Right renal cortex interstitium (tissue), 3 donors: ENCODE measurements at regions not wholly inside any gene's neighbourhood (a gene's known extent, or its start where the extent isn't known, plus 50 kb on each side); places are given as distances from the start of the nearest gene placed in this dataset.
"Not testable (repeated sequence)": the region's sequence is repeated elsewhere in the genome, so short reads cannot be mapped to it uniquely, and the experiment has no call there.

Experiments used
- DNase-seq, 3 donors: peaks; one replicate each; pipeline ENCODE4 v3.0.0-alpha.2; 2013; ENCODE audit warnings: low read depth in 3 of 3, low spot score in 2 of 3

- no peak for DNase-seq
These were observed 518.7 kb upstream of the TBL1XR1 start for GRCh38 chr3:177715980-177716379.

GRCh38 chr3:177720927-177721326, 523.6 kb upstream of the TBL1XR1 start:
- DNase-seq, result not testable (repeated sequence)

GRCh38 chr3:177721864-177722785, 524.8 kb upstream of the TBL1XR1 start:
- no peak for DNase-seq

- DNase-seq, result no peak
These were observed 526.8 kb upstream of the TBL1XR1 start for GRCh38 chr3:177724020-177724638.

GRCh38 chr3:177725165-177725564, 527.9 kb upstream of the TBL1XR1 start:
- no peak for DNase-seq

GRCh38 chr3:177726807-177727206, 529.5 kb upstream of the TBL1XR1 start:
- no peak for DNase-seq

GRCh38 chr3:177729956-177730681, 532.8 kb upstream of the TBL1XR1 start:
- no peak for DNase-seq

- DNase-seq, result no peak
These were observed 533.5 kb upstream of the TBL1XR1 start for GRCh38 chr3:177730814-177731213.

- DNase-seq, result no peak
These were observed 534.5 kb upstream of the TBL1XR1 start for GRCh38 chr3:177731644-177732268.

- no peak for DNase-seq
These were observed 536.0 kb upstream of the TBL1XR1 start for GRCh38 chr3:177733233-177733632.

GRCh38 chr3:177733936-177734335, 536.7 kb upstream of the TBL1XR1 start:
- no peak for DNase-seq

- no peak for DNase-seq
These were observed 538.1 kb upstream of the TBL1XR1 start for GRCh38 chr3:177735431-177735830.

- DNase-seq, result no peak
These were observed 542.2 kb upstream of the TBL1XR1 start for GRCh38 chr3:177739461-177739860.

GRCh38 chr3:177740254-177740653, 543.0 kb upstream of the TBL1XR1 start:
- no peak for DNase-seq

- DNase-seq, result no peak
These were observed 545.0 kb upstream of the TBL1XR1 start for GRCh38 chr3:177742273-177742672.

- no peak for DNase-seq
These were observed 546.0 kb upstream of the TBL1XR1 start for GRCh38 chr3:177743173-177743890.

- no peak for DNase-seq
These were observed 547.8 kb upstream of the TBL1XR1 start for GRCh38 chr3:177744873-177745606.

GRCh38 chr3:177745607-177746005, 548.3 kb upstream of the TBL1XR1 start:
- DNase-seq, result no peak

- no peak for DNase-seq
These were observed 549.2 kb upstream of the TBL1XR1 start for GRCh38 chr3:177746337-177746933.
